MM.1S (cell line): ENCODE measurements at regions not wholly inside any gene's neighbourhood (a gene's known extent, or its start where the extent isn't known, plus 50 kb on each side); places are given as distances from the start of the nearest gene placed in this dataset.

Experiments used
- CTCF ChIP-seq: fragments of 300-600 bp; sonication (generic); IDR thresholded peaks from 2 replicates; pipeline ENCODE4 v1.5.1; 2016; ENCODE audit warnings: antibody characterized with exemption, low read length, mixed read lengths
- EZH2 ChIP-seq: fragments of 300-600 bp; sonication (generic); optimal IDR thresholded peaks from 2 replicates; pipeline ENCODE3; 2017; ENCODE audit warnings: low read depth, mild to moderate bottlenecking, antibody characterized with exemption, low read length, mixed read lengths

DNA sequence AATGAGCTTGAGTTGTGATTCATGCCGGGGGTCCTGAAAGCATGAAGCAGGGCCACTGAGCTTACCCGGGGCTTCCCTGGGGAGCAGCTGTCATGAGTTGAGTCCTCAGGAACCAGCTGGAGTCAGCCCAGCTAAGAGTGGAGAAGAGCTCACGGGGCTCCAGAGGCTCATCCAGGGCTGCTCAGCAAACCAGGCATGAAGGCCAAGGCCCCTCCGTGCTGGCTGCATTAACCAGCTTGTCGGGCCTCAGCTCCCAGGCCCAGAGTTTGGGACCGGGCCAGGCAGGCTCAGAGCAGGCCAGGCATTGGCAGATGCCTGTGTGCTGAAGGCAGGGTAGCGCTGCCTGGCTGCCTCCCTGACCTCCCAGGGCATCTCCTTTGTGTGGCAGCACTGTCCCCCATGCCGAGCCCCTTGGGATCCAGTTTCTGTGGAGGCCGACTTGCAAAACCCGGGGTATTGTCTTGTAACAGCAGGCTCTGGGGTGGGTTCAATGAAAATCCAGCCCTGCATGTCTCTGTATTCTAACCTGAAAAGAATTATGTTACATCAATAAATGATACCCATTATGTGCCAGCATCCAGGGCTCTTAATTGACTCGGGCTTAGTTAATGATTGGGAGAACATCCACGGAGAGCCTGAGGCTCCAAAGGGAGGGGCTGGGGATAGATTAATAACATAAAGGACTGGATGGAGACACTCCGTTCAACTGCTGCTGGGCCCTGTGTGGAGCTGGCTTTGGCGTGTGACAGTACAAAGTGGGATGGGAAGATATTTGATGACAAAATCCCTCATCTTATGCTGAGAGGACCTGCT is 68.0 kb upstream of the MSX1 start:
- no peak for TF ChIP-seq CTCF
- TF ChIP-seq EZH2: no peak
